ENCODE measurements at regions not wholly inside any gene's neighbourhood (a gene's known extent, or its start where the extent isn't known, plus 50 kb on each side); places are given as distances from the start of the nearest gene placed in this dataset.

DNA sequence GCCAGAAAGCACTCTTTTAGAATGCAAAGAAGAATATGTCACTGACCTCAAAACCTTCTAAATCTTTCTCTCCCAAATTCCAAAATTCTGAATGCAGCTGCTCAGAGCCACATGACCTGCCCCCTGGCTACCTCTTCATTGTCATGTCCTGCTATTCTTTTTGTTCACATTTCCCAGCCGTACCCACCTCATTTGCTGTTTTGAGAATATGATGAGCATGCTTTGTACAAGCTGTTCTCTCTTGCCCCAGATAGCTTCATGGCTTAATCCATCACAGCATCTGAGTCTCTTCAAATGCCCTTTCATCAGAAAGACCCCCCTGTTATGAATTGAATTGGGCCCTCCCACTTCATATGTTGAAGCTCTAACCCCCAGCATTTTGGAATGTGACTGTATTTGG lies 214.3 kb downstream of the KCNS3 start:
- TF ChIP-seq, protein P1, sequence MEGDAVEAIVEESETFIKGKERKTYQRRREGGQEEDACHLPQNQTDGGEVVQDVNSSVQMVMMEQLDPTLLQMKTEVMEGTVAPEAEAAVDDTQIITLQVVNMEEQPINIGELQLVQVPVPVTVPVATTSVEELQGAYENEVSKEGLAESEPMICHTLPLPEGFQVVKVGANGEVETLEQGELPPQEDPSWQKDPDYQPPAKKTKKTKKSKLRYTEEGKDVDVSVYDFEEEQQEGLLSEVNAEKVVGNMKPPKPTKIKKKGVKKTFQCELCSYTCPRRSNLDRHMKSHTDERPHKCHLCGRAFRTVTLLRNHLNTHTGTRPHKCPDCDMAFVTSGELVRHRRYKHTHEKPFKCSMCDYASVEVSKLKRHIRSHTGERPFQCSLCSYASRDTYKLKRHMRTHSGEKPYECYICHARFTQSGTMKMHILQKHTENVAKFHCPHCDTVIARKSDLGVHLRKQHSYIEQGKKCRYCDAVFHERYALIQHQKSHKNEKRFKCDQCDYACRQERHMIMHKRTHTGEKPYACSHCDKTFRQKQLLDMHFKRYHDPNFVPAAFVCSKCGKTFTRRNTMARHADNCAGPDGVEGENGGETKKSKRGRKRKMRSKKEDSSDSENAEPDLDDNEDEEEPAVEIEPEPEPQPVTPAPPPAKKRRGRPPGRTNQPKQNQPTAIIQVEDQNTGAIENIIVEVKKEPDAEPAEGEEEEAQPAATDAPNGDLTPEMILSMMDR (optimal IDR thresholded peaks at IDR 0.05 in 1 of 3, IDR thresholded peaks at IDR 0.05 in 1 of 3, conservative IDR thresholded peaks at IDR 0.05 in 1 of 3; ENCODE audit: extremely low read depth in 1 of 3, insufficient read depth in 2 of 3, low read length in 3 of 3): no peak
- no peak for TF ChIP-seq EZH2 (IDR thresholded peaks at IDR 0.05; ENCODE audit: low read length)

All from keratinocyte (primary cell).